HCT116 (cell line): ENCODE measurements at regions not wholly inside any gene's neighbourhood (a gene's known extent, or its start where the extent isn't known, plus 50 kb on each side); places are given as distances from the start of the nearest gene placed in this dataset.
"Not testable (repeated sequence)": the region's sequence is repeated elsewhere in the genome, so short reads cannot be mapped to it uniquely, and the experiment has no call there.

Experiments used
- CEBPB ChIP-seq: IDR thresholded peaks from 2 replicates; pipeline ENCODE4 v1.6.1; 2012; ENCODE audit warnings: low read depth
- EZH2phosphoT487 ChIP-seq: fragments of 200-600 bp; IDR thresholded peaks from 2 replicates; pipeline ENCODE4 v1.6.1; 2018; ENCODE audit warnings: antibody characterized with exemption, borderline replicate concordance
- FOSL1 ChIP-seq: IDR thresholded peaks from 2 replicates; pipeline ENCODE4 v1.6.1; 2012; ENCODE audit warnings: low read depth
- POLR2A ChIP-seq: IDR thresholded peaks from 2 replicates; pipeline ENCODE4 v1.7.0; 2011; ENCODE audit warnings: borderline replicate concordance; ENCODE audit not compliant: insufficient read depth, insufficient read length; ENCODE audit errors: extremely low read depth
- POLR2AphosphoS5 ChIP-seq: IDR thresholded peaks from 2 replicates; pipeline ENCODE4 v1.6.1; 2011; ENCODE audit warnings: mild to moderate bottlenecking, low read depth, low read length, moderate library complexity
- SIN3A ChIP-seq: IDR thresholded peaks from 2 replicates; pipeline ENCODE4 v1.6.1; 2012; ENCODE audit warnings: low read depth
- SP1 ChIP-seq: IDR thresholded peaks from 2 replicates; pipeline ENCODE4 v1.6.1; 2012; ENCODE audit warnings: low read depth
- SRF ChIP-seq: IDR thresholded peaks from 2 replicates; pipeline ENCODE4 v1.6.1; 2012; ENCODE audit warnings: low read depth
- ZFX ChIP-seq: fragments of 450-650 bp; IDR thresholded peaks from 2 replicates; pipeline ENCODE4 v1.6.1; 2017
- ZNF274 ChIP-seq: fragments of 200-500 bp; sonication (Bioruptor generic); IDR thresholded peaks from 2 replicates; pipeline ENCODE4 v1.6.1; 2014; ENCODE audit warnings: mild to moderate bottlenecking, low read depth, low read length, inconsistent platforms
- TF ChIP-seq, protein P1 (sequence below), 3 experiments: fragments of 200-600 bp in 1 of 3; sonication (generic) in 1 of 3; IDR thresholded peaks in 2 of 3; conservative IDR thresholded peaks in 1 of 3; 2 replicates each; pipeline ENCODE4 v1.5.1; 2012 to 2017; ENCODE audit warnings: low read depth in 2 of 3, low read length in 2 of 3, antibody characterized with exemption in 1 of 3, borderline replicate concordance in 1 of 3, control low read depth in 1 of 3, mild to moderate bottlenecking in 1 of 3, mixed read lengths in 1 of 3, mixed run types in 1 of 3, moderate library complexity in 1 of 3; ENCODE audit not compliant: insufficient read depth in 1 of 3
- TF ChIP-seq, protein P2 (sequence below): IDR thresholded peaks from 2 replicates; pipeline ENCODE4 v1.6.1; 2011; ENCODE audit warnings: mild to moderate bottlenecking, low read length, moderate library complexity; ENCODE audit not compliant: insufficient replicate concordance; ENCODE audit errors: extremely low read depth
- TF ChIP-seq, protein P3 (sequence below): IDR thresholded peaks from 2 replicates; pipeline ENCODE4 v1.6.1; 2012; ENCODE audit warnings: low read depth

DNA sequence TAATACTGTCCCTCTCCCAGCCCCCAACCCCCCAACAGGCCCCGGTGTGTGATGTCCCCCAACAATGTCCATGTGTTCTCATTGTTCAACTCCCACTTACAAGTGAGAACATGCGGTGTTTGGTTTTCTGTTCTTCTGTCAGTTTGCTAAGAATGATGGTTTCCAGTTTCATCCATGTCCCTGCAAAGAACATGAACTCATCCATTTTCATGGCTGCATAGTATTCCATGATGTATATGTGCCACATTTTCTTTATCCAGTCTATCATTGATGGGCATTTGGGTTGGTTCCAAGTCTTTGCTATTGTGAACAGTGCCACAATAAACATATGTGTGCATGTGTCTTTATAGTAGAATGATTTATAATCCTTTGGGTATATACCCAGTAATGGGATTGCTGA lies 232.2 kb downstream of the PARM1 start:
- TF ChIP-seq ZFX, CEBPB, SIN3A, SP1, POLR2A, FOSL1, EZH2phosphoT487, POLR2AphosphoS5, SRF, ZNF274: not testable (repeated sequence)
- TF ChIP-seq, protein P1, sequence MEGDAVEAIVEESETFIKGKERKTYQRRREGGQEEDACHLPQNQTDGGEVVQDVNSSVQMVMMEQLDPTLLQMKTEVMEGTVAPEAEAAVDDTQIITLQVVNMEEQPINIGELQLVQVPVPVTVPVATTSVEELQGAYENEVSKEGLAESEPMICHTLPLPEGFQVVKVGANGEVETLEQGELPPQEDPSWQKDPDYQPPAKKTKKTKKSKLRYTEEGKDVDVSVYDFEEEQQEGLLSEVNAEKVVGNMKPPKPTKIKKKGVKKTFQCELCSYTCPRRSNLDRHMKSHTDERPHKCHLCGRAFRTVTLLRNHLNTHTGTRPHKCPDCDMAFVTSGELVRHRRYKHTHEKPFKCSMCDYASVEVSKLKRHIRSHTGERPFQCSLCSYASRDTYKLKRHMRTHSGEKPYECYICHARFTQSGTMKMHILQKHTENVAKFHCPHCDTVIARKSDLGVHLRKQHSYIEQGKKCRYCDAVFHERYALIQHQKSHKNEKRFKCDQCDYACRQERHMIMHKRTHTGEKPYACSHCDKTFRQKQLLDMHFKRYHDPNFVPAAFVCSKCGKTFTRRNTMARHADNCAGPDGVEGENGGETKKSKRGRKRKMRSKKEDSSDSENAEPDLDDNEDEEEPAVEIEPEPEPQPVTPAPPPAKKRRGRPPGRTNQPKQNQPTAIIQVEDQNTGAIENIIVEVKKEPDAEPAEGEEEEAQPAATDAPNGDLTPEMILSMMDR (IDR thresholded peaks at IDR 0.05 in 2 of 3, conservative IDR thresholded peaks at IDR 0.05 in 1 of 3; ENCODE audit: borderline replicate concordance in 1 of 3, insufficient read depth in 1 of 3, low read depth in 2 of 3, low read length in 2 of 3): not testable (repeated sequence)
- TF ChIP-seq, protein P2, sequence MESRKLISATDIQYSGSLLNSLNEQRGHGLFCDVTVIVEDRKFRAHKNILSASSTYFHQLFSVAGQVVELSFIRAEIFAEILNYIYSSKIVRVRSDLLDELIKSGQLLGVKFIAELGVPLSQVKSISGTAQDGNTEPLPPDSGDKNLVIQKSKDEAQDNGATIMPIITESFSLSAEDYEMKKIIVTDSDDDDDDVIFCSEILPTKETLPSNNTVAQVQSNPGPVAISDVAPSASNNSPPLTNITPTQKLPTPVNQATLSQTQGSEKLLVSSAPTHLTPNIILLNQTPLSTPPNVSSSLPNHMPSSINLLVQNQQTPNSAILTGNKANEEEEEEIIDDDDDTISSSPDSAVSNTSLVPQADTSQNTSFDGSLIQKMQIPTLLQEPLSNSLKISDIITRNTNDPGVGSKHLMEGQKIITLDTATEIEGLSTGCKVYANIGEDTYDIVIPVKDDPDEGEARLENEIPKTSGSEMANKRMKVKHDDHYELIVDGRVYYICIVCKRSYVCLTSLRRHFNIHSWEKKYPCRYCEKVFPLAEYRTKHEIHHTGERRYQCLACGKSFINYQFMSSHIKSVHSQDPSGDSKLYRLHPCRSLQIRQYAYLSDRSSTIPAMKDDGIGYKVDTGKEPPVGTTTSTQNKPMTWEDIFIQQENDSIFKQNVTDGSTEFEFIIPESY: not testable (repeated sequence)
- TF ChIP-seq, protein P3, sequence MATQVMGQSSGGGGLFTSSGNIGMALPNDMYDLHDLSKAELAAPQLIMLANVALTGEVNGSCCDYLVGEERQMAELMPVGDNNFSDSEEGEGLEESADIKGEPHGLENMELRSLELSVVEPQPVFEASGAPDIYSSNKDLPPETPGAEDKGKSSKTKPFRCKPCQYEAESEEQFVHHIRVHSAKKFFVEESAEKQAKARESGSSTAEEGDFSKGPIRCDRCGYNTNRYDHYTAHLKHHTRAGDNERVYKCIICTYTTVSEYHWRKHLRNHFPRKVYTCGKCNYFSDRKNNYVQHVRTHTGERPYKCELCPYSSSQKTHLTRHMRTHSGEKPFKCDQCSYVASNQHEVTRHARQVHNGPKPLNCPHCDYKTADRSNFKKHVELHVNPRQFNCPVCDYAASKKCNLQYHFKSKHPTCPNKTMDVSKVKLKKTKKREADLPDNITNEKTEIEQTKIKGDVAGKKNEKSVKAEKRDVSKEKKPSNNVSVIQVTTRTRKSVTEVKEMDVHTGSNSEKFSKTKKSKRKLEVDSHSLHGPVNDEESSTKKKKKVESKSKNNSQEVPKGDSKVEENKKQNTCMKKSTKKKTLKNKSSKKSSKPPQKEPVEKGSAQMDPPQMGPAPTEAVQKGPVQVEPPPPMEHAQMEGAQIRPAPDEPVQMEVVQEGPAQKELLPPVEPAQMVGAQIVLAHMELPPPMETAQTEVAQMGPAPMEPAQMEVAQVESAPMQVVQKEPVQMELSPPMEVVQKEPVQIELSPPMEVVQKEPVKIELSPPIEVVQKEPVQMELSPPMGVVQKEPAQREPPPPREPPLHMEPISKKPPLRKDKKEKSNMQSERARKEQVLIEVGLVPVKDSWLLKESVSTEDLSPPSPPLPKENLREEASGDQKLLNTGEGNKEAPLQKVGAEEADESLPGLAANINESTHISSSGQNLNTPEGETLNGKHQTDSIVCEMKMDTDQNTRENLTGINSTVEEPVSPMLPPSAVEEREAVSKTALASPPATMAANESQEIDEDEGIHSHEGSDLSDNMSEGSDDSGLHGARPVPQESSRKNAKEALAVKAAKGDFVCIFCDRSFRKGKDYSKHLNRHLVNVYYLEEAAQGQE: not testable (repeated sequence)
